ACC112 (cell line): ENCODE measurements at regions not wholly inside any gene's neighbourhood (a gene's known extent, or its start where the extent isn't known, plus 50 kb on each side); places are given as distances from the start of the nearest gene placed in this dataset.

Experiments
- H2AFZ ChIP-seq: fragments of 200-600 bp; sonication (generic); one replicate; pipeline ENCODE4 v1.6.0; 2017; ENCODE audit warnings: antibody characterized with exemption, low read length; ENCODE audit not compliant: unreplicated experiment
- H3K27ac ChIP-seq: fragments of 200-600 bp; sonication (generic); 2 replicates; pipeline ENCODE4 v1.5.1; 2014; ENCODE audit warnings: low read depth, mild to moderate bottlenecking, antibody characterized with exemption, low read length, moderate library complexity
- H3K27me3 ChIP-seq: fragments of 200-600 bp; sonication (generic); 2 replicates; pipeline ENCODE4 v1.6.1; 2014; ENCODE audit warnings: mild to moderate bottlenecking, antibody characterized with exemption, low read length, moderate library complexity, mixed read lengths; ENCODE audit not compliant: insufficient read depth
- H3K36me3 ChIP-seq: fragments of 200-600 bp; sonication (generic); 2 replicates; pipeline ENCODE4 v1.6.1; 2016; ENCODE audit warnings: mild to moderate bottlenecking, antibody characterized with exemption, low read length, moderate library complexity, mixed read lengths; ENCODE audit not compliant: insufficient read depth
- H3K4me1 ChIP-seq: fragments of 200-600 bp; sonication (generic); one replicate; pipeline ENCODE4 v1.6.1; 2016; ENCODE audit warnings: low read length, mixed read lengths; ENCODE audit not compliant: insufficient read depth, unreplicated experiment, control insufficient read depth
- H3K4me3 ChIP-seq: fragments of 200-600 bp; sonication (generic); 2 replicates; pipeline ENCODE4 v1.5.1; 2014; ENCODE audit warnings: mild to moderate bottlenecking, low read depth, low read length
- H3K79me2 ChIP-seq: fragments of 200-600 bp; sonication (generic); one replicate; pipeline ENCODE4 v1.6.0; 2016; ENCODE audit warnings: low read length; ENCODE audit not compliant: control insufficient read depth, unreplicated experiment, insufficient read depth

- no peaks in the 10 kb centered on the region for H3K79me2 ChIP-seq
- H3K27me3 ChIP-seq, result no peaks in the 10 kb centered on the region
- peaks cover 19% of the 10 kb centered on the region for H3K4me1 ChIP-seq
- no peaks in the 10 kb centered on the region for H3K36me3 ChIP-seq
- H2AFZ ChIP-seq, result no peak overlapping the region
- no peak overlapping the region for H3K27ac ChIP-seq
- H3K4me3 ChIP-seq, result no peak overlapping the region
Observed at GRCh38 chr15:70602834-70603560, 160.4 kb downstream of the UACA start.

GRCh38 chr15:70602281-70602680 lies 161.1 kb downstream of the UACA start:
- Histone ChIP-seq H3K36me3 (no peaks in the 10 kb centered on the region), H3K27ac (no peak overlapping the region), H3K4me1 (peaks cover 22% of the 10 kb centered on the region), H2AFZ (no peak overlapping the region), H3K79me2 (no peaks in the 10 kb centered on the region), H3K4me3 (no peak overlapping the region), H3K27me3 (no peaks in the 10 kb centered on the region)

- H2AFZ ChIP-seq, result no peak overlapping the region
- peaks cover 17% of the 10 kb centered on the region for H3K4me1 ChIP-seq
- H3K27me3 ChIP-seq, result no peaks in the 10 kb centered on the region
- H3K79me2 ChIP-seq, result no peaks in the 10 kb centered on the region
- H3K4me3 ChIP-seq, result no peak overlapping the region
- no peaks in the 10 kb centered on the region for H3K36me3 ChIP-seq
- no peak overlapping the region for H3K27ac ChIP-seq
Observed at GRCh38 chr15:70597945-70598344, 165.4 kb downstream of the UACA start.

DNA sequence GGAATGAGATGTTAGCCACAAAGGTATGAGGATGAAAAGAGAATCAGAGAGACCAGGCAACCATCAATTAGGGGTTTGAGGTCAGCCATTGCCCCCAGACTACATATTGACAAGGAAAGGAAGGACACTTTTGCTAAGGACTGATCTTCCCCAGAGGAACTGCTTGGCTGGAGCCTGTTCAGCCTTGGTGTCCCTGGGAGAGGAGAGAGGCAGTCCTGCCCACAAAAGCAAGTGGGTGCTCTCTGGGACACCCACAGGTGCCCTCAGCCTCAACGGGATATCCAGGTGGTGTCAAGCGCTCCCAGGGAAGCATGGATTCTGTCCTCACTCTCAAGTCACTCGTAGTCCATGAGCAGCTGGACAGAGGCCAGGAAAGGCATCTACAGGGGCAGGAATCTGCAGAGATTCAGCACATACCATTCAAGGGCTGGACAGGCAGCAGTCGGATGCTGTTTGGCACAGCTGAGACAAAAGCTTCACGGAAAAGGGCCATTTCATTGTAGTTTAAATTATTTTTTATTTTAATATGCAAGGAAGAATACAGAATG lies 166.2 kb downstream of the UACA start:
- Histone ChIP-seq H3K4me3 (no peak overlapping the region), H3K79me2 (no peaks in the 10 kb centered on the region), H2AFZ (no peak overlapping the region), H3K4me1 (peaks cover 17% of the 10 kb centered on the region), H3K27ac (no peak overlapping the region), H3K27me3 (no peaks in the 10 kb centered on the region), H3K36me3 (no peaks in the 10 kb centered on the region)

- H2AFZ ChIP-seq, result no peak overlapping the region
- H3K27me3 ChIP-seq, result no peaks in the 10 kb centered on the region
- no peaks in the 10 kb centered on the region for H3K79me2 ChIP-seq
- H3K36me3 ChIP-seq, result no peaks in the 10 kb centered on the region
- no peak overlapping the region for H3K4me3 ChIP-seq
- H3K27ac ChIP-seq, result no peak overlapping the region
- H3K4me1 ChIP-seq, result peaks cover 17% of the 10 kb centered on the region
Observed at GRCh38 chr15:70596354-70597055, 166.9 kb downstream of the UACA start.

DNA sequence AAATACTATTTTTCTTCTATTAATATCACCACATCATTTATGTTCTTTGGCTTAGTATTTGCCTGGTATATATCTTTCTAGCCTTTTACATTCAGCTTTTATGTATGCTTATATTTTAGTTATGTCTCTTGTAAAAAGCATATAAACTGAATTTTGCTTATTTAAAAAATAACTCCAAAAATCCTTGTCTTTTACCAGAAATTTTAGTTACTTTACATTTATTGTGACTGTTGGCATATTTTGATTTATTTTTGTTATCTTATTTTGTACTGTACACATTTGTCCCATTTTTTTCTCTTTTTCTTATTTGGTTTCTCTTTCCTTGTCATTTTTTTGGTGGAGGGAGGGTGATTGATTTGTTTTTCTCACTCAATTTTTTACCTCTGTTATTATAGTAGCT lies 169.6 kb downstream of the UACA start:
- peaks cover 17% of the 10 kb centered on the region for H3K4me1 ChIP-seq
- H3K27me3 ChIP-seq, result no peaks in the 10 kb centered on the region
- no peaks in the 10 kb centered on the region for H3K36me3 ChIP-seq
- no peak overlapping the region for H3K4me3 ChIP-seq
- no peak overlapping the region for H3K27ac ChIP-seq
- no peak overlapping the region for H2AFZ ChIP-seq
- no peaks in the 10 kb centered on the region for H3K79me2 ChIP-seq

GRCh38 chr15:70589728-70590127 lies 173.6 kb downstream of the UACA start:
- Histone ChIP-seq H3K36me3 (no peaks in the 10 kb centered on the region), H3K4me3 (no peak overlapping the region), H3K27me3 (peaks cover 10% of the 10 kb centered on the region), H3K27ac (no peak overlapping the region), H3K4me1 (no peaks in the 10 kb centered on the region), H3K79me2 (no peaks in the 10 kb centered on the region), H2AFZ (no peak overlapping the region)

DNA sequence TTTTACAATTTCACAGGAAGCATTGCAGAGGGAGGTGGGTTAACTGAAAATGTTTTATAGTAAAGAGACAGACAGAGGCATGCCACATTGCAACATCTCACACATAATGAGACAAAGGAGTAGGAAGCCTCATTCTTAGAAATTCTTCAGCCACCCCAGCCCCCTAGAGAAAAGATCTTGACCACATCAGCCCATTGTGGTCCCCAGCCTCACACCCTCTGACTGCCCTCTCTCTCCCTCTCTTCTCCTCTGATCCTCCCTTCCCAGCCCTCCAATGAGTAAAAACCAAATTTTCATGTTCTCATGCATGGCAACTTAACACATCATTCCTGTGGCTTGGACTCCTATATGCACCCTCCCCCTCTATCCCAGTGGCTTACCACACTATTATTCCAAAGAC lies 174.1 kb downstream of the UACA start:
- no peak overlapping the region for H3K4me3 ChIP-seq
- no peaks in the 10 kb centered on the region for H3K36me3 ChIP-seq
- H3K79me2 ChIP-seq, result no peaks in the 10 kb centered on the region
- H3K4me1 ChIP-seq, result no peaks in the 10 kb centered on the region
- no peak overlapping the region for H2AFZ ChIP-seq
- no peak overlapping the region for H3K27ac ChIP-seq
- peaks cover 10% of the 10 kb centered on the region for H3K27me3 ChIP-seq

DNA sequence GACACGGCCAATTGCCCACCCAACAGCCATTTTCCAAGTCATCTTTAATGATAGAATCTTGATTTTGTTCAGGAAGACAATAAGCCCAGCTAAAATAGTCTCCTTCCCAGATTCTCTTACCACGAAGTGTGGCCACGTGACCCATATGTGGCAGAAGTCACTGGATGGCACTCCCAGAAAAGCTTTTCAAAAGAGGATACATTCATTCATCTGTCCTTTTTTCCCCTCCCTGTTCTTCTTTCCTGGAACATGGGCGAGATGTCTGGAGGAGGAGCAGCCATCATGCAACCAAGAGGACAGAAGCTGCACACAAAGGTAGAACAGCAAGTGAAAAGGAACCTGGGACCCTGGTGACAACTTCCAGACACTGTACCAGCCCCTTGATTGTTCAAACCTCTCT lies 174.7 kb downstream of the UACA start:
- no peak overlapping the region for H3K4me3 ChIP-seq
- H3K36me3 ChIP-seq, result no peaks in the 10 kb centered on the region
- no peak overlapping the region for H3K27ac ChIP-seq
- no peaks in the 10 kb centered on the region for H3K4me1 ChIP-seq
- H3K27me3 ChIP-seq, result peaks cover 10% of the 10 kb centered on the region
- no peak overlapping the region for H2AFZ ChIP-seq
- H3K79me2 ChIP-seq, result no peaks in the 10 kb centered on the region

DNA sequence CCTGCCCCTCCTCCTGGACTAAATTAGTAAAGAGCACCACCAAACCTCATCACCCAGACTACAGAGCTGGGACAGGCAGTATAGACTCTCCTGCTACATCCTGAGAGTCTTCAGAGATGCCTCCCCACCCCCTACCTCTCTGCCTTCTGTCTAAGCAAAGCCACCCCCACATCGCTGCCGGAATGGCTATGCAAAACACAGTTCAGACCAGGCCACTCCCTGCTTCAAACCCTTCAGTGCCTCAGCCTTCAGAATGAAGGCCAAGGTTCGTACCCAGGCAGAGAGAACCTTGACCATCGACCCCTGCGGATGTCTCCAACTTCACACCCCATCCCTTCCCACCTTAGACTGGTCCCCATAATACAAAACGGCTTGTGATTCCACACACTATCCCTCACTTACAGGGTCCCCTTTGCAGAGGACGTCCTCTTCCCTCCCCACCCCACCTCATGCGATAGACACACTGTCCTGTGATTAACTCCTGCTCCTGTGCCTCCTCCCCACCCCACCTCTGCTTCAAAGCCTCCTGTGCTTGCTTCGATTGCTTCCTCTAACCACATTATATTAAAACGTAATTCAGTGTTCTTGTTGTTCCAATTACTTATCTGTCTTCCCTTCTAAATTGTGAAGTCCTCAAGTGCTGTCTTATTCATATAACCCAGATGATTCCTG lies 175.3 kb downstream of the UACA start:
- Histone ChIP-seq H3K27ac (no peak overlapping the region), H3K4me1 (no peaks in the 10 kb centered on the region), H3K79me2 (no peaks in the 10 kb centered on the region), H3K4me3 (no peak overlapping the region), H2AFZ (no peak overlapping the region), H3K36me3 (no peaks in the 10 kb centered on the region), H3K27me3 (peaks cover 10% of the 10 kb centered on the region)
